ENCODE measurements at regions not wholly inside any gene's neighbourhood (a gene's known extent, or its start where the extent isn't known, plus 50 kb on each side); places are given as distances from the start of the nearest gene placed in this dataset.

- no peak overlapping the region for H3K4me3 ChIP-seq
- 57% methylated on average over 1 of the region's 1 CpG for WGBS (ENCODE audit: insufficient coverage, low coverage, low lambda C conversion rate, missing lambda C conversion rate)
- no peaks in the 10 kb centered on the region for H3K9me3 ChIP-seq
- ATAC-seq (no peak), DNase-seq (no peak)
- H3K27ac ChIP-seq = no peak overlapping the region
- TF ChIP-seq CTCF (IDR thresholded peaks at IDR 0.05) = no peak
- TF ChIP-seq POLR2A (IDR thresholded peaks at IDR 0.05) = no peak
- no peaks in the 10 kb centered on the region for H3K27me3 ChIP-seq
- intact Hi-C loops (cut with DNase I) = no loop called here
- H3K36me3 ChIP-seq = no peaks in the 10 kb centered on the region
- no peaks in the 10 kb centered on the region for H3K4me1 ChIP-seq
Observed at GRCh38 chr5:121288781-121289180, 562.9 kb upstream of the FTMT start.

- ATAC-seq (no peak), DNase-seq (no peak)
- WGBS (ENCODE audit: insufficient coverage, low coverage, low lambda C conversion rate, missing lambda C conversion rate) = 21% methylated on average over 2 of the region's 2 CpGs
- intact Hi-C loops (cut with DNase I) = no loop called here
- Histone ChIP-seq H3K36me3 (no peaks in the 10 kb centered on the region), H3K27ac (no peak overlapping the region), H3K4me3 (no peak overlapping the region), H3K4me1 (no peaks in the 10 kb centered on the region), H3K9me3 (no peaks in the 10 kb centered on the region), H3K27me3 (no peaks in the 10 kb centered on the region)
- TF ChIP-seq POLR2A (IDR thresholded peaks at IDR 0.05) (no peak), CTCF (IDR thresholded peaks at IDR 0.05) (no peak)
Observed at GRCh38 chr5:121292664-121293063, 559.0 kb upstream of the FTMT start.

GRCh38 chr5:121296356-121296755 is 555.3 kb upstream of the FTMT start:
- WGBS (ENCODE audit: insufficient coverage, low coverage, low lambda C conversion rate, missing lambda C conversion rate) = 40% methylated on average over 2 of the region's 2 CpGs
- DNase-seq (no peak), ATAC-seq (no peak)
- H3K27ac ChIP-seq = no peak overlapping the region
- no peaks in the 10 kb centered on the region for H3K9me3 ChIP-seq
- no peaks in the 10 kb centered on the region for H3K36me3 ChIP-seq
- TF ChIP-seq CTCF (IDR thresholded peaks at IDR 0.05) = no peak
- TF ChIP-seq POLR2A (IDR thresholded peaks at IDR 0.05) = no peak
- no peak overlapping the region for H3K4me3 ChIP-seq
- intact Hi-C loops (cut with DNase I) = no loop called here
- H3K4me1 ChIP-seq = no peaks in the 10 kb centered on the region
- H3K27me3 ChIP-seq = no peaks in the 10 kb centered on the region

GRCh38 chr5:121299153-121299552 is 552.5 kb upstream of the FTMT start:
- Histone ChIP-seq H3K4me1 (no peaks in the 10 kb centered on the region), H3K4me3 (no peak overlapping the region), H3K9me3 (no peaks in the 10 kb centered on the region), H3K27ac (no peak overlapping the region), H3K27me3 (no peaks in the 10 kb centered on the region), H3K36me3 (no peaks in the 10 kb centered on the region)
- WGBS (ENCODE audit: insufficient coverage, low coverage, low lambda C conversion rate, missing lambda C conversion rate) = 49% methylated on average over 3 of the region's 3 CpGs
- no peak for ATAC-seq
- TF ChIP-seq POLR2A (IDR thresholded peaks at IDR 0.05) (no peak), CTCF (IDR thresholded peaks at IDR 0.05) (no peak)
- no peak for DNase-seq
- intact Hi-C loops (cut with DNase I) = no loop called here

- no peaks in the 10 kb centered on the region for H3K4me1 ChIP-seq
- no peaks in the 10 kb centered on the region for H3K36me3 ChIP-seq
- DNase-seq (no peak), ATAC-seq (no peak)
- no peaks in the 10 kb centered on the region for H3K27me3 ChIP-seq
- no peak overlapping the region for H3K27ac ChIP-seq
- H3K9me3 ChIP-seq = no peaks in the 10 kb centered on the region
- 42% methylated on average over 1 of the region's 1 CpG for WGBS (ENCODE audit: insufficient coverage, low coverage, low lambda C conversion rate, missing lambda C conversion rate)
- no peak for TF ChIP-seq POLR2A (IDR thresholded peaks at IDR 0.05)
- no peak for TF ChIP-seq CTCF (IDR thresholded peaks at IDR 0.05)
- intact Hi-C loops (cut with DNase I) = no loop called here
- no peak overlapping the region for H3K4me3 ChIP-seq
Observed at GRCh38 chr5:121304838-121305237, 546.8 kb upstream of the FTMT start.
